ENCODE measurements at regions not wholly inside any gene's neighbourhood (a gene's known extent, or its start where the extent isn't known, plus 50 kb on each side); places are given as distances from the start of the nearest gene placed in this dataset.
A peak's percentile ranks its signal among the peaks of the same experiment; 100 is the strongest.

DNA sequence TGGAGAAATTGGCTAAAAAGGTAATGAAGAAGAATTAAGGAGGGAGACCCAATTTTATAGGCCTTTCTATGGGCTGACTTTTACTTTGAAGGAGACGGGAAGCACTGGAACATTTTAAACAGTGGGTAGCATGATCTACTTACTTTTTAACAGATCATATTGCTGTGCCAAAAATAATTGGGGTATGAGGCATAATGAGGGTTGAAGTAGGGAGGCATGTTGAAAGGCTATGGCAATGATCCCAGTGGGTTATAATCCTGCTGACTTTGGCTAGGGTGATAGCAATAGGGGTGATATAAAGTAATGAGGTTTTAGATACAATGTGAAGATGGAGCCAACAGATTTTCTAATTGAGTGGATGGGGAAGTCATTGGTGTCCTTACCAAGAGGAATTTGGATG is 73.2 kb downstream of the GPR37 start:
- peak in 1 of 2 experiments; percentile 32 for DNase-seq

DNA sequence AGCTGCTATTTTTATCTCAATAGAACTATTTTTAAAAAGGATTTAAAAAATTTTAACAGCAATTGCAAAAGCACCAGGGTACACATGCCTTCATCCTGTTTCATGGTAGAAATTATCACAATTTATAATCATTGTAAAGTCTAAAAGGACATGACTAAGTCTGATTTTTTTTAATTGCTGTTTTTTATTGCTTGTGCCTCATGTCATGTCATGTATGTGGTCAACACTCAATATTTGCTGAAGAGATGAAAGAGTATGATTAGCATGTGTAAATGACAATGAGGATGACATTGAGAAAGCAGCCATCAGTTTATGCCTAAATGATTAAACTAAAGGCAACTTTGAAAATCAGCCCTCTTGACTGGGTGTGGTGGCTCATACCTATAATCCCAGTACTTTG is 74.8 kb downstream of the GPR37 start:
- DNase-seq = no peak

DNA sequence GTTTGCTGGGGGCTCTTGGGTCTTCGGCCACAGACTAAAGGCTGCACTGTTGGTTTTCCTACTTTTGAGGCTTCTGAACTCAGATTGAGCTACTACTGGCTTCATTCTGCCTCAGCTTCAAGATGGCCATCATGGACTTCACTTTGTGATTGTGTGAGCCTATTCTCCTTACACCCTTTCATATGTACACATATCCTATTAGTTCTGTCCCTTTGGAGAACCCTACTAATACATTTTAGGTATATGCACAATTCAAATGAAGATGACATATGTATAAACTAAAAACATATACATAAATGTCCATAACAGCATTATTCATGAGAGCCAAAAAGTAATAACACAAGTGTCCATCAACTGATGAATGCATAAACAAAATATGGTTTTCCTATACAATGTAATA is 75.7 kb downstream of the GPR37 start:
- no peak for DNase-seq

DNA sequence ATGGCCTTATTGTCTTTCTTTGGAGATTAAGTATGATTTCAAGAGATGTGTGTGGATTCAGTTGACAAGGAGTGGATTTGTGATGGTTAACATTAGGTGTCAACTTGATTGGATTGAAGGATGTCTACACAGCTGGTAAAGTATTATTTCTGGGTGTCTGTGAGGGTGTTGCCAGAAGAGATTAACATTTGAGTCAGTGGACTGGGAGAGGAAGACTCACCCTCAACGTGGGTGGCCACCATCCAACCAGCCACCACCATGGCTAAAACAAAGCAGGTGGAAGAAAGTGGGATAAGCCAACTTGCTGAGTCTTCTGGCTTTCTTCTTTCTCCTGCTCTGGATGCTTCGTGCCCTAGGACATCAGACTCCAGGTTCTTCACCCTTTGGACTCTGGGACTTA is 76.1 kb downstream of the GPR37 start:
- no peak for DNase-seq

DNA sequence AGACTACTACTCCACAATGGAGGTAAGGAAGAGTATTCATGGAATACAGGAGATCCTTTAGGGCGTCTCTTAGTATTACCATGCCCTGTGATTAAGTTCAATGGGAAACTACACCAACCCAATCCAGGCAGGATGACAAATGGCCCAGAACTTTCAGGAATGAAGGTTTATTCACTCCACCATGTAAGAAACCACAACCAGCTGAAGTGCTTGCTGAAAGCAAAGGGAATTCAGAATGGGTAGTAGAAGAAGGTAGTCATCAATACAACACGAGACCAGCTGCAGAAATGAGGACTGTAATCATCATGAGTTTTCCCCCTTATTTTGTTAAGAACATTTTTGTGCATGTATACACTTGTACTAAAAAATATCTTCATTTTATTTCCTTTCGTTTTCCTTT is 76.6 kb downstream of the GPR37 start:
- no peak for DNase-seq

DNA sequence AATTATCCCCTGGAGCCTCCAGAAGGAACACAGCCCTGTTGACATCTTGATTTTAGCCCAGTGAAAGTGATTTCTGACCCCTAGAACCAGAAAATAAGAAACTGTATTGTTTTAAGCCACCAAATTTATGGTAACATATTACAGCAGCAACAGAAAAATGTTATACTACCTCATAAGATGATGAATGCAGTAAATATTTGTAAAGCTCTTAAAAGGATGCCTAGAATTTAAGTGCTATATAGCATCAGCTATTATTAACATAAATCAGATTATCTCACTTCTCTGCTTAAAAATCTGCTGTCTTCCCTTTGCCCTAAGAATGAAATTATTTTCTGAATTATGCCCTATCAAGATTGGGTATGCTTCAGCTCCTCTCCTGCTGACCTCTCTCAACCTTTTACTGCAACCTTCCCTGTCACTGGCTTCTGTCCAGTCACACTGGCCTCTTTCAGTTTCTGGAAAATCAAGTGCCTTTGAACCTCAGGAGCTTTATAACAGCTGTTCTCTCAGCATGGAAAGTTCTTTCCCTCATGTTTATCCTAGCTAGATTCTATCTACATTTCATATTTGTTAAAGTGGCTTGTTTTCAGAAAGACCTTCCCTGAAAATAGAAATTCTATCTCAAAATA is 78.9 kb downstream of the GPR37 start:
- DNase-seq = no peak

DNA sequence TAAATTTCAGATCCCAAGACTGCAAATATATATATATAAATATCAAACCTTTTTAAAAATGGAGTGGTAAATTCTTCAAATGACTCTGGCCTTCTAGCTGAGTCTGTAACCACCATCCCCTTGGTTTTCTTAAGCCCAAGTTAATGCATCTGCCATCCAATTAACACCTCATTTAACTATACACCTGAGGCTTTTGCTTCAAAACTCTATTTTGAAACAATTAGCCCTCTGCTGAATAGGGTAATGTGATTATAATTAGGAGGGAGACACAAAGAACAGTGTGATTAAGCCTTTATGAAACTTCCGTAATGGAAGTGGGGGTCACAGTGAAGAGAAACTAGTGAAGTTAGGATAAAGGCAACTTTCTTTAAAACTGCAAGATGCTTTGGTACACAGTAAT is 83.6 kb downstream of the GPR37 start:
- no peak for DNase-seq

DNA sequence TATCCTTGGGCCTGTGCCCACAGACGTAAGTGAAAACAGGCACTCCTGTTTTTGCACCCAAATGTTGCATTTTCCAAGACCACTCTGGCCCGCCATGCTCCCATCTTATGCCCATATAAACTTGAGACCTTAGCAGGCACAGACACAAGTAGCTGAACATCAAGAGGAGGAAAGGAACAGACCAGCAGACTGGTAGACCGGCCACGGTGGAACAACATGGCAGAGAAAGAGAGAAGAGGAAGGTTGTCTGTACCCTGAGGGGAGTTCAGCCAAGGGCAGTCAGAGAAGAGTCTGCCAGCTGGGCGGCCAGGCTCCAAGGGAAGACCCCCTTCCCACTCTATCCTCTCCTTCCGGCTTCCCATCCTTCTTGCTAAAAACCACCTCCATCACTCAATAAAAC is 85.3 kb downstream of the GPR37 start:
- no peak for DNase-seq

DNA sequence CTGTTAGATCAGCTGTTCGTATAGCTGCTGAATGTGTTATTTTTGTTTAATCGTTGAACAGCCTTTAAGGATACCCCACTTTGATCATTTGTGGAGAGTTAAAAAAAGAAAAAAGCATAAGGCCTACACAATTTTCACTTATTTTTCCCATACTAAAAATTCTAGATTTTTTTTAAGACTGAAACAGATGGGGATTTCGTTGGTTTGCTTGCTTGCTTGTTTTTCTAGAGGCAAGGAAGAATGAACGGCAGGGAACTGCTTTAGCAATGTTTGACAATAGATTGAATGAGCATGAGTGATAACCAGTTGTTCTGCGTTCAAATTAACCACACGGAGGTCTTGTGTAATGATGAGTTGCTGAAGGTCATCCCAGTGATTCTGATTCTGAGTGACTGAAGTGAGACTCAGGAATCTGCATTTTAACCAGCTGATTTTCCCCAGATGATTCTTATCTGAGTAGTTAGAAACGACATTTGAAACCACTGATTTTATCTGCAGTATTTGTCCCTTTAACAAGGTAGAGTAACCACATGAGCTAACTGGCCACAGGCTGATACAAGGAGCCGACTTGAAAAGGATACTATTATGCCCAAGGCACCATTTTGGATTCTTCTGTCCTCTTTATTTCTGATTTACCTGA is 85.9 kb downstream of the GPR37 start:
- peak in 1 of 2 experiments; percentile 42 for DNase-seq

DNA sequence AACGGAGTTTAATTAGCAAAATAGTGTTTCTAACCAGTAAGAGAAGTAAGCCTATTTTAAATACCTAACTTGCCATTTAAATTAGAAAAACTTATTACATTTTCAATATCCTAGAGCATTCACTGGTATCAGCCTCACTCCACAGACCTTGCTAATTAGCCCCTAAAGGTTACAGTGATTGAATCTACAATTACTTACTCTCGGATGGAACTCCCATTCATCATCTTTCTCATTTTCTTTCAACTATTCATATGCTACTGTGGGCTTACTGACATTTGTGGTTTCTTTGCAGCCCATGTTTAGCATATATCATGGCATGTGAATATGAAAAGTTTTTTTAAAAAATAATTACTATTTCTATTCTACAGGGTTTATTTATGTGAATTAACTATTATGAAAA is 86.4 kb downstream of the GPR37 start:
- DNase-seq = peak in 1 of 2 experiments; percentile 42

DNA sequence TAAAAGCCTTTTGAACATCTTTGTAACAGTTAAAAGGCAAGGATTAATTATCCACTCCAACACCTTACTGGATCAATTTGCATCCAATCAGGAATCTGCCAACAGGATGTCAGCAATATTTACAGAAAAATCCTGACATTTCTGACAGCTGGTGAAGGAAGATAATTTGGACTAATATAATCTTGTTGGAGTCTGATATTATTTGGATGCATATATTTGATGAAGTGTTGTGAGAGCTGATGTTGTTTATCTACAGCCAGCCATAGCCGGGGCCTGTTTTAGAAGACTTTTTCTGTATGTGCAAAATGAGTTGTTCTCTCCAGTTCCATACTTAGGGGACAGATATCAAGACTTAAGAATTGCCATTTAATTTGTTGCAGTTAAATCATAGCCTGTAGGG is 91.1 kb downstream of the GPR37 start:
- DNase-seq = no peak

DNA sequence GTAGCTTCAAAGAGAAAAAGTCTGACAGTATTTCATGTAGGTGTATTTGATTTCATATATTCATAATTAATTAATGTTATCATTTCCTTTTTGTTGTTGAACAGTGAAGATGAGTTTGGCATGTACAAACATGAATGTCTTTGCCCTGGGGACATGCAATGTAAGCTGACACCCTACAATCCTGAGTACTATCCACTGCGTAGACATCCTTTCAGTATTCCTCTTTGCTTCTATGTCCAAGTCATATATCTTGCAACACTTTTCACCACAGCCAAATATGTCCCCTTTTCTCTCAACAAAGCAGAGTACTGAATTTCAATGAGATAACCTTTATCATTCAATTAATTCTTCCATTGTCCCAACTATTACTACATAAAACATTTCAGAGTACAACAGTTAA is 93.6 kb downstream of the GPR37 start:
- DNase-seq = no peak

DNA sequence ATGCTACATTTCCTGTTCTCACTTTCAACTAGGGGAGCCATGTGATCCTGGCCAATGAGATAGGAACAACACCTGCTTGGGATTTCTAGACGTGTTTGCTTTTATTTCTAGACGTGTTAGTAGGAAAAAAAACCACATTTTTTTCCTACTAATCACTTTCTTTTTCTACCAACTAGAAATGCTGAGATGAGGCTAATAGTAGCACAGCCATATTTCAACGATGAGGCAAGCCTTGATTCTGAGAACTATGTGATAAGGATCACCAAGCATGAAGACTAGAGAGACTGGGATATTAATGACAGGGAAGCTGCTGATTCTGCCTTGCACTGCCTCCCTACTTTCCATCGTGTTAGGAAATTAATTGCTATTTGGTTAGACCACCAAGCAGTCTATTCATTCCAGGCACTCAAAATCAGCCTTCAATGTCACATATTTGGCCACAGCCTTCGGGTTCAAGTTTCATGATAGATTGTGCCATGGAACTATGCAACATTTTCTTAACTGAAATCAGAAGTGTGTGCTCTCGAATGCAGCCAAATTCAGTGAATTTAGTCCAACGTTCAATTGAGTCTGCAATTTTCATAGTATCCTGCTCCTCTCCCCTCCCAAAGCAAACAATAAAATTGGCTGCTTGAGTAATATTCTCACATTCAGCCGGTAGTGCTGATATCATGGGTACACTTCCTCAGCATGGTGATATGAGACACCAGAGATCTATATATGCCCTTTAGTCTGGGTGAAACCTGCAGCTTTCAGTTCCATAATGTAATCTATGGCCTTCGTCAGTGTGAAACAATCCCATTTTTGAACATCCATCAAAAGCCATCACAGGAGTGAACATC is 98.1 kb downstream of the GPR37 start:
- peak; percentile 19 to 65 for DNase-seq

DNA sequence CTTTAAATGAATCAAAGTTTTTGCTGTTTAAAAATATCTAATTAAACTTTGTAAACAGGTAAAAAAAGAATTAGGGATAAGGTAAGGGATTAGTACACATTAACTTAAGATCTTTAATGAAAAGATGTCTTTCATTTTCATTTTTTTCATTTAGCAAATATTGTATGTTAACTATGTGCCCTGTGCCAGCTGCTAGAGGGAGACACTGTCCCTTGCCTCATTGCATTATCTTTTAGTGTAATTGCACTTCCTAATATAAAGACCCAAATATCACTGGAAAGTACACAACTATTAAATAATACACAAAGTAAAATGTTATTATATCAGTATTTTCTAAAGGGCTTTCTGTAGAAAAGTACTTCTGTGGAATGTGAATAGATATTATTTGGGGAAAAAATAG is 102.7 kb downstream of the GPR37 start:
- DNase-seq = no peak

DNA sequence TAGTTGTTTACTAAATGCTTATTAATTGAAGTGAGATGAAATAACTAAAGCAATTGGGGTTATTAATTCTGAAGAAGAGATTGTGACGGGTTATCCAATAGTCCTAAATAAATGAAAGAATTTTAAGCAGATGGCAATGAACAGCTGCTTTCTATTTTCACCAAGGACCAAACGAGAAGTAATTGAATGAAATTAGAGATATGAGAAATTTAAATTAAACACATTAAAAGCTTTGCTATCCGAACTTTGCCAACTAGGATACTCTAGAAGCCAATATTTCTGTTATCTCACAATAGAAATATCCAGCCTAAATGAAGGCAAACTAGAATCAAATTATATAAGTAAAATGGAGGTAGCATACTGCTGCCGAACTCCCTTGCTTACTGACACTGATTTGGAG is 103.2 kb downstream of the GPR37 start:
- DNase-seq = no peak

DNA sequence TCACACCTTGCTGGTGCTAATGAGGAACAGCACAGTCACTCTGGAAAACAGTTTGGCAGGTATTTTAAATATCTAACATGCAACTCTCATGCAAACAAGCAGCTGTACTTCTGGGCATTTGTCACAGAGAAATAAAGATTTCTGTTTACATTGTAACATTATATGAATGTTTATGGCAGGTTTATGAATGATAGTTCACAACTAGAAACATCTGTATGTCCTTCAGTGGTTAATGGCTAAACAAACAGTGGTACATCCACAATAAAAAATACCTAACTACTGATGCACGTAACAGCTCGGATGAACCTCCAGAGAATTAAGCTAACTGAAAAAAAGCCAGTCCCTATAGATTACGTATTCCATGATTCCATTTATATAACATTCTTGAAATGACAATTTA is 109.6 kb downstream of the GPR37 start:
- peak in 1 of 2 experiments; percentile 73 for DNase-seq

DNA sequence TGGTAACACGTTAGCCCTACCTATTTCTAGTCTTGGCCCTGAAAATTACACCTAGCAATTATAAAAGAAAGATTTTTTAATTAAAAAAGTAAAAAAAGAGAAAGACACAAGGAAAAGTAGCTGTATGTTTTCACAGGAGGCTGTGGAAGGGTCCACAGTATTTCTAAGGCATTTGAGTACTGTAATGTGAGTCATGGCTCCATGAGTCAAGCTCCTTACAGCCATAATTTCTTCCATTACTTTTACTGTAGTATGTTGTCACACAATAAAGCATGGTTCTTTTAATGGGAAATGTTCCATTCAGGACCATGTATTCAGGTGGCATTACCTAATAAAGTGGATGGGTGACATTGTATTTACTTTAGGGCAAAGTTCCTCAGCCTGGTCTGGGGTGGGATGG is 113.4 kb downstream of the GPR37 start:
- DNase-seq = no peak

DNA sequence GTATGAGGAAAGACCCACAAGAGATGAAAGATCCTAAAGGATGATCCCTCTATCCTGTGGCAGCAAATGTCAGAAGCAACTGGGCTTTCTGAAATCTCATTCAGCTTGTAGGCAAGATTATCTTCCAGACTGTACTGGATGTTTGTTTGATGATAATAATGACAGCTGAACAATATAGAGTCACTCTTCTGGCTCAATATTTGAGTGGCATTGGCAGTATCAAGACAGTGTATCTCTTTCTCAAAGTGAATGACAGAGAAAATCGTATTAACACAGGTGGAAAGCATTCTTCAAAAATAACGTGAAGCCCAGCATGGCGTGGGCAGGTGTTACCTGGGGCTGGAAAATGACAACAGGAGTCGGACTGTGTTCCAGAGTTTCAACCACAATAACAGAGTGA is 114.5 kb downstream of the GPR37 start:
- no peak for DNase-seq

DNA sequence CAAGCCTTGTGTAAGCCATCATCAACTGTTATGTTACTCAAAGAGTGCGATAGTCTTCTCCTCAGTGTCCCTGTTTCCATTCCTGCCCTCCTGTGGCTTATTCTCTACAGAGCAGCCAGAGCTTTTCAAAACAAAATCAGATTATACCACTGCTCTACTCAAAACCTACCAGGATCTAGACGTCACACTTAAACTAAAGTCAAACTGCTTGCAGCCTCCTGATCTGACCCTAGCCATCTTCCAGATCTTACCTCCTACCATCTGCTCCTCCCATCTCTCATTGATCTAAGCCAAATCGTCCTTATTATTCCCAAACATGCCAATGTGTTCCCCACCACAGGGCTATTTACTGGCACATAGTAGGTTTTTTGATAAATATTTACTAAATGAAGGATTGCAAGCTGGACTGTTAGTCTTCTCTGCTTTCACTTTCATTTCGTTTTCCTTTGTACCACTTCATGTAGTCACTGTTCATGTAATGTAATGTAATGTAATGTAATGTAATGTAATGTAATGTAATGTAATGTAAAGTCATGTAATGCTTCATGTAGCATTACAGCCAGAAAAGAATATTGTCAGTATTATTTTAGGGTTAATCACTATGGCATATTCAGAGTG is 116.1 kb downstream of the GPR37 start:
- DNase-seq = no peak

DNA sequence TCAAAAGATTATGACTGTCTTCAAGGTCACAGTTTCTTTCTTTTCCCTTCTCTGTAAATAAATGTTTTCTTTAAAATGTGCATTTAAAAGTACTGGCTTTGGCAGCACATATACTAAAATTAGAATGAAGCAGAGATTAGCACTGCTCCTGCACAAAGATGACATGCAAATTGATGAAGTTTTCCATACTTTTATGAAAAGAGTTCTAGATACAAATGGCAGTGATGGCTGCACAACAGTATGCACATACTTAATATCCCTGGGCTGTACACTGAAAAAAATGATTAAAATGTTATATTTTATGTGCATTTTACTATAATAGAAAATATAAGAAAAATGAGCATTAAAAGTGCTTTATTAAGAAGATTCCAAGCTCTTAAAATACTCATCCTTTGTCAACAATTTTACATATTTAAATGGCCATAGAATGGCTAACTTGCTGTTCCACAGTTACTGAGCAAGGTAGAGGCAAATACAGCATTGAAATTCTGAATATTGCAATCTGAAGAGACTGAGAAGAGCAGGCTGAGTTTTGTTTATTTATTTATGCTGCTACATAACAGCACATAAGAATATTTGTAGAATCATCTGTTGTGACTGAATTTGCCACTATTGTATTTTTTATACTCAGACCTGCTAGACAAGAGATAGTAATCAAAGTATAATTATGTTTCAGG is 117.8 kb downstream of the GPR37 start:
- DNase-seq = no peak

DNA sequence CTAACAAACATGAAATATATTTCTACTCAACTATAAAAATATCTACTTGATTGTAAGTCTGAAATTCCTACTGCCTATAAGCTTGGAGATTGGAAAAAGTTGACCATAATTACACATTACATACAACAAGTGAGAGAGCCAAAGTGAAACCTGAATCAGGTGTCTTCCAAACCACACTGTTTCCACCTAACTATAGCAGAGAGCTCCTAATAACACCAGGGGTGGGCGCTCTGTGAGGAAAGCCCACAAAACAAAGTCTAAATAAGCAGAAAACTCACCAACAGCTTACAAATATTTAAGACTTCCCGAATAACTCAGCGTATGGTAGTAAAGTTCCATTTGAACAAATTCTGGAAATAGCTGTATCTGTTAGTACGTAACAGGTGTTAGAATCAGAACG is 119.9 kb downstream of the GPR37 start:
- DNase-seq = no peak

DNA sequence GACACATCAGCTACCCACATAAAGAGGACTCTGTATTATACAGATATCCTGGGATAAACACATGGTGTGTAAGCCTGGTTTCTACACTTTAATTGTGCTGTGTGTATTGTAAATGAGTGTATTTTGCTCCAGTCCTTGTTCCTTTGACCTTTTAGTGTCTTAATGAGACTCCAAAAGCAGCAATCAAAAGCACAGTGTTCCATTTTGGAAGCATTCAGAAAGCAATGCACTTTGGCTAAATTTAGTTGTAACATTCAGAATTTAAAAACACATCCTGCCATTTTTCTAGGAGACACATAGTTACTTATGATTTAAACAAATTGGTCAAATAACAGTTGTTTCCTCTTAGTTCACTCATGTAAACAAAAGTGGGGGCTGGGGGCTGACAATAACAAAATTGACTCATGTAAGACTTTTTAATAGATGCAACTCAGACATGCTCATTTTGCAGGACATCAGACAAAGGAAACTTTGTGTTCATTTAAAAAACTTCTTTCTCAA is 122.2 kb downstream of the GPR37 start:
- no peak for DNase-seq

DNA sequence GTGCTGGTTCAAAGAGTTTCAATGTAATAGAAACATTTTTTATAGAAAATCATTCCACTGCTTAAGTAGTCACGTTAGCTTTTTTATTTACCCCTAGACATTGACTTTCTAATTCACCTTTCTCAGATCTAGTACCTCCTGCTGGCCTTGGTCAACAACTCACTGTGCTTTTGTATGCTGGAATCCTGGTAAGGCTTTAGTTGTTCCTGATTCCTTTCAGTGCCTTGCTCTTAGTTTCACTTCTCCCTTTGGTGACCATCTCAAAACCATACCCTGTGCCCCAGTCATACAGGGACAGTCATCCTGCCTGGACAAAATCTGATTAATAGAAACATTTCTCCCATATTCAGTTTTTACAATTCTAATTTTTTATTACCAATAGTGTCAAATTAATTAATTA is 130.2 kb downstream of the GPR37 start:
- no peak for DNase-seq

All from NCI-H2081 (cell line).